Parathyroid adenoma (tissue), 2 donors: ENCODE measurements at regions not wholly inside any gene's neighbourhood (a gene's known extent, or its start where the extent isn't known, plus 50 kb on each side); places are given as distances from the start of the nearest gene placed in this dataset.
"Not testable (repeated sequence)": the region's sequence is repeated elsewhere in the genome, so short reads cannot be mapped to it uniquely, and the experiment has no call there.

Experiments
- H2AFZ ChIP-seq: fragments of 300-600 bp; sonication (generic); one replicate; pipeline ENCODE4 v1.7.0; 2017; ENCODE audit warnings: antibody characterized with exemption, mild to moderate bottlenecking
- H3K27ac ChIP-seq: fragments of 300-600 bp; sonication (generic); one replicate; pipeline ENCODE4 v1.7.0; 2017
- H3K27me3 ChIP-seq: fragments of 300-600 bp; sonication (generic); one replicate; pipeline ENCODE4 v1.7.0; 2017; ENCODE audit warnings: low read length; ENCODE audit not compliant: control insufficient read depth, insufficient read depth
- H3K36me3 ChIP-seq: fragments of 300-600 bp; sonication (generic); one replicate; pipeline ENCODE4 v1.7.0; 2017; ENCODE audit warnings: low read length; ENCODE audit not compliant: control insufficient read depth, insufficient read depth
- H3K4me1 ChIP-seq: fragments of 300-600 bp; sonication (generic); one replicate; pipeline ENCODE4 v1.7.0; 2017; ENCODE audit warnings: control low read depth
- H3K4me2 ChIP-seq: fragments of 300-600 bp; sonication (generic); one replicate; pipeline ENCODE4 v1.7.0; 2017; ENCODE audit warnings: low read length
- H3K4me3 ChIP-seq: fragments of 300-600 bp; sonication (generic); one replicate; pipeline ENCODE4 v1.7.0; 2017; ENCODE audit warnings: low read depth, low read length
- H3K79me2 ChIP-seq: fragments of 300-600 bp; sonication (generic); one replicate; pipeline ENCODE4 v1.7.0; 2017; ENCODE audit warnings: control low read depth
- H3K9ac ChIP-seq: fragments of 300-600 bp; sonication (generic); one replicate; pipeline ENCODE4 v1.7.0; 2017; ENCODE audit warnings: mild to moderate bottlenecking
- H3K9me3 ChIP-seq: fragments of 300-600 bp; sonication (generic); one replicate; pipeline ENCODE4 v1.7.0; 2017; ENCODE audit warnings: low read length; ENCODE audit not compliant: control insufficient read depth
- TF ChIP-seq, protein P1 (sequence below): fragments of 300-600 bp; sonication (generic); IDR thresholded peaks from one replicate; pipeline ENCODE4 v1.7.0; 2017; ENCODE audit warnings: antibody characterized with exemption, mild to moderate bottlenecking
- donor health status: primary hyperparathyroidism.

GRCh38 chr7:53607961-53608360 lies 572.5 kb downstream of the POM121L12 start:
- H2AFZ ChIP-seq, result no peak overlapping the region

DNA sequence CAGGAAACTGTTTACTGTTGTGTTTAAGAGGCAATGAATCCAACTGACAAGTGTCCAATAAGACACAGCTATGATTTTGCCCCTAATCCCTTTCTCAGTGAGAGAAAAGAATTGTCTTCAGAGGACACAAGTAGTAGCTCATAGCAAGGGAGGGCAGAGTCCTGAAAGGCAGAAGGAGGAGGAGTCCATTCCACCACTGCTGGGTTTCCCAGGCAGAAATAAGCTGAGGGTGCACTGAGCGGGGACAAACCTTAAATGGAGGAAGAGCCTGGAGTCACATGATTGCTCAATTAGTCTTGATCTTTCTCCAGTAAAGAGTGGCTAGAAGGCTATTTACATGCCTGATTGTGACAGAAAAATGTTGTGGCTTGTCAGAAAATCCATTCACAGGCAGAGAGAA lies 573.8 kb downstream of the POM121L12 start:
- Histone ChIP-seq H3K36me3 (no peaks in the 10 kb centered on the region), H3K9me3 (peaks cover 3% of the 10 kb centered on the region), H3K27me3 (no peaks in the 10 kb centered on the region), H3K79me2 (no peaks in the 10 kb centered on the region), H3K27ac (no peak overlapping the region), H2AFZ (no peak overlapping the region), H3K4me1 (no peaks in the 10 kb centered on the region), H3K4me2 (no peak overlapping the region), H3K9ac (no peak overlapping the region), H3K4me3 (no peak overlapping the region)
- TF ChIP-seq, protein P1, sequence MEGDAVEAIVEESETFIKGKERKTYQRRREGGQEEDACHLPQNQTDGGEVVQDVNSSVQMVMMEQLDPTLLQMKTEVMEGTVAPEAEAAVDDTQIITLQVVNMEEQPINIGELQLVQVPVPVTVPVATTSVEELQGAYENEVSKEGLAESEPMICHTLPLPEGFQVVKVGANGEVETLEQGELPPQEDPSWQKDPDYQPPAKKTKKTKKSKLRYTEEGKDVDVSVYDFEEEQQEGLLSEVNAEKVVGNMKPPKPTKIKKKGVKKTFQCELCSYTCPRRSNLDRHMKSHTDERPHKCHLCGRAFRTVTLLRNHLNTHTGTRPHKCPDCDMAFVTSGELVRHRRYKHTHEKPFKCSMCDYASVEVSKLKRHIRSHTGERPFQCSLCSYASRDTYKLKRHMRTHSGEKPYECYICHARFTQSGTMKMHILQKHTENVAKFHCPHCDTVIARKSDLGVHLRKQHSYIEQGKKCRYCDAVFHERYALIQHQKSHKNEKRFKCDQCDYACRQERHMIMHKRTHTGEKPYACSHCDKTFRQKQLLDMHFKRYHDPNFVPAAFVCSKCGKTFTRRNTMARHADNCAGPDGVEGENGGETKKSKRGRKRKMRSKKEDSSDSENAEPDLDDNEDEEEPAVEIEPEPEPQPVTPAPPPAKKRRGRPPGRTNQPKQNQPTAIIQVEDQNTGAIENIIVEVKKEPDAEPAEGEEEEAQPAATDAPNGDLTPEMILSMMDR, result no peak

More at GRCh38 chr7:53607961-53608360, 572.5 kb downstream of the POM121L12 start:
- Histone ChIP-seq H3K4me3 (no peak overlapping the region), H3K4me1 (no peaks in the 10 kb centered on the region), H3K79me2 (no peaks in the 10 kb centered on the region), H3K27me3 (no peaks in the 10 kb centered on the region), H3K36me3 (no peaks in the 10 kb centered on the region), H3K4me2 (no peak overlapping the region), H3K27ac (no peak overlapping the region), H3K9ac (no peak overlapping the region), H3K9me3 (peaks cover 3% of the 10 kb centered on the region)
- TF ChIP-seq, protein P1, result no peak

DNA sequence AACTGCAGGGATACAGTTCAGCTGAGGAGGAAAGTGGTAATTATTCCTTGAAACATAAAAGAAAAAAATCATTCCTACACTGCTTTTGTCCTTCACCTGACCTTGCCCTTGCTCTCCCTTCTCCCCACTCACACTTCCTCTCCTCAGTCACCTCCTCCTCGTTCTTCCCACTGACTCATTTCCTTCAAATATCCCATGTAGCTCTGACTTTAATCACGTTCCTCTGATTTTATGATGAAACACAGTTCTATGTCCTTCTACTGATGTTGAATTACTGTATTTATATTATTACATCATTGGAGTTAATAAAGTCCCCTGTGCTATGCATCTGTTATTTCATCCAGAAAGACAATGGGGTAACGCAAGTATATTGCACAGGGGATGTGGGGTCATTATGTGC lies 575.6 kb downstream of the POM121L12 start:
- no peaks in the 10 kb centered on the region for H3K79me2 ChIP-seq
- TF ChIP-seq, protein P1, result no peak
- no peaks in the 10 kb centered on the region for H3K4me1 ChIP-seq
- H3K9ac ChIP-seq, result no peak overlapping the region
- H3K36me3 ChIP-seq, result no peaks in the 10 kb centered on the region
- no peak overlapping the region for H3K27ac ChIP-seq
- peaks cover 3% of the 10 kb centered on the region for H3K9me3 ChIP-seq
- H3K4me2 ChIP-seq, result no peak overlapping the region
- H3K4me3 ChIP-seq, result no peak overlapping the region
- H3K27me3 ChIP-seq, result no peaks in the 10 kb centered on the region
- no peak overlapping the region for H2AFZ ChIP-seq

DNA sequence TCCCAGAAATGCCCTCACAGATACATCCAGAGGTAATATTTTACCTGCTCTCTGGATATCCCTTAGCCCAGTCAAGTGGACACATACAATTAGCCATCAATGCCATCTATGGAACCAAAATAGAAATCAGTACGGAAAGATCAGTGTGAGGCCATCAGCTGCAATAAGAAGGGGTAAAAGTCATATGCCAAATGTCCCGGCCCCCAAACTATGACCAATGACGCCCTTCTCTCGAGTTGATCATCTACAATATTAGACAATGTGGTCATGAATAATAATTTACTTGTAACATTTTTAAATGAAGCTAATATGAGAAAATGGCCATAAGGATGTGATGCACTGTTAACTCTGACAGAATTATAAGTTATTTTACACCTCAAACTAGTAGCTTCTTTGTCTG lies 588.9 kb downstream of the POM121L12 start:
- H3K79me2 ChIP-seq, result no peaks in the 10 kb centered on the region
- no peak overlapping the region for H3K4me2 ChIP-seq
- H3K9ac ChIP-seq, result no peak overlapping the region
- no peak overlapping the region for H2AFZ ChIP-seq
- no peak overlapping the region for H3K27ac ChIP-seq
- TF ChIP-seq, protein P1, result no peak
- no peaks in the 10 kb centered on the region for H3K36me3 ChIP-seq
- no peaks in the 10 kb centered on the region for H3K4me1 ChIP-seq
- no peaks in the 10 kb centered on the region for H3K9me3 ChIP-seq
- H3K27me3 ChIP-seq, result no peaks in the 10 kb centered on the region
- H3K4me3 ChIP-seq, result no peak overlapping the region

- Histone ChIP-seq H3K4me1 (no peaks in the 10 kb centered on the region), H3K9me3 (no peaks in the 10 kb centered on the region), H3K27ac (no peak overlapping the region), H3K4me2 (no peak overlapping the region), H3K36me3 (no peaks in the 10 kb centered on the region), H2AFZ (no peak overlapping the region), H3K27me3 (no peaks in the 10 kb centered on the region), H3K9ac (no peak overlapping the region), H3K4me3 (no peak overlapping the region), H3K79me2 (no peaks in the 10 kb centered on the region)
- TF ChIP-seq, protein P1, result no peak
These were observed 593.3 kb downstream of the POM121L12 start for GRCh38 chr7:53628775-53629174.

DNA sequence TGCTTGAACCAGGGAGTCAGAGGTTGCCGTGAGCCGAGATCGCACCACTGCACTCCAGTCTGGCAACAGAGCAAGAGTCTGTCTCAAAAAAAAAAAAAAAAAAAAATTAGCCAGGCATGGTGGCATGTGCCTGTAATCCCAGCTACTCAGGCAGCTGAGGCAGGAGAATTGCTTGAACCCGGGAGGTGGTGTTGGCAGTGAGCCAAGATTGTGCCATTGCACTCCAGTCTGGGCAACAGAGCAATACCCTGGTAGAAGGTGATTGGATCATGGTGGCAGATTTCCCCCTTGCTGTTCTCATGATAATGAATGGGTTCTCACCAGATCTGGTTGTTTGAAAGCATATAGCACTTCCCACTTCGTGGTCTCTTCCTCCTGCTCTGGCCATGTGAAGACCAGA lies 599.8 kb downstream of the POM121L12 start:
- H2AFZ ChIP-seq, H3K4me1 ChIP-seq, H3K36me3 ChIP-seq, H3K9me3 ChIP-seq, H3K79me2 ChIP-seq, H3K27ac ChIP-seq, H3K4me3 ChIP-seq, H3K4me2 ChIP-seq, H3K9ac ChIP-seq, H3K27me3 ChIP-seq: not testable (repeated sequence)
